Nephron progenitor cell (in vitro differentiated cells): ENCODE measurements at regions not wholly inside any gene's neighbourhood (a gene's known extent, or its start where the extent isn't known, plus 50 kb on each side); places are given as distances from the start of the nearest gene placed in this dataset.

Experiments used
- DNase-seq: peaks from one replicate; pipeline ENCODE4 v3.0.0; 2021
- H3K27ac Mint-ChIP-seq: 2 replicates; pipeline ENCODE4 v1.8.0; 2021; ENCODE audit warnings: mild to moderate bottlenecking, moderate library complexity, mixed read lengths
- H3K27me3 Mint-ChIP-seq: 2 replicates; pipeline ENCODE4 v1.8.0; 2021; ENCODE audit warnings: mild to moderate bottlenecking, low read depth, mixed read lengths; ENCODE audit not compliant: poor library complexity
- H3K36me3 Mint-ChIP-seq: 2 replicates; pipeline ENCODE4 v1.8.0; 2021; ENCODE audit warnings: low read depth, mixed read lengths
- H3K4me1 Mint-ChIP-seq: 2 replicates; pipeline ENCODE4 v1.8.0; 2021; ENCODE audit warnings: mixed read lengths
- H3K4me3 Mint-ChIP-seq: 2 replicates; pipeline ENCODE4 v1.8.0; 2021; ENCODE audit warnings: mild to moderate bottlenecking, moderate library complexity, mixed read lengths
- H3K9me3 Mint-ChIP-seq: 2 replicates; pipeline ENCODE4 v1.8.0; 2021; ENCODE audit warnings: mild to moderate bottlenecking, moderate library complexity, mixed read lengths
- CTCF ChIP-seq: fragments of 200-600 bp; sonication (generic); IDR thresholded peaks from 2 replicates; pipeline ENCODE4 v1.5.0; 2021; ENCODE audit warnings: antibody characterized with exemption

- H3K4me3 Mint-ChIP-seq = no peak overlapping the region
- no peak for TF ChIP-seq CTCF
- H3K27me3 Mint-ChIP-seq = no peaks in the 10 kb centered on the region
- no peaks in the 10 kb centered on the region for H3K36me3 Mint-ChIP-seq
- no peak overlapping the region for H3K27ac Mint-ChIP-seq
- no peaks in the 10 kb centered on the region for H3K4me1 Mint-ChIP-seq
- H3K9me3 Mint-ChIP-seq = no peaks in the 10 kb centered on the region
- DNase-seq = no peak
These were observed 404.7 kb downstream of the IRS2 start for GRCh38 chr13:109381546-109382180.

GRCh38 chr13:109380457-109380856 lies 405.9 kb downstream of the IRS2 start:
- Mint-ChIP-seq H3K4me1 (no peaks in the 10 kb centered on the region), H3K27me3 (no peaks in the 10 kb centered on the region)

GRCh38 chr13:109379930-109380329 lies 406.5 kb downstream of the IRS2 start:
- Mint-ChIP-seq H3K27me3 (no peaks in the 10 kb centered on the region), H3K4me1 (peaks cover under 1% of the 10 kb centered on the region), H3K9me3 (no peaks in the 10 kb centered on the region), H3K4me3 (no peak overlapping the region), H3K27ac (no peak overlapping the region), H3K36me3 (no peaks in the 10 kb centered on the region)
- DNase-seq = no peak
- no peak for TF ChIP-seq CTCF

More at GRCh38 chr13:109380457-109380856, 405.9 kb downstream of the IRS2 start:
- H3K9me3 Mint-ChIP-seq = no peaks in the 10 kb centered on the region
- no peak for DNase-seq
- no peak overlapping the region for H3K4me3 Mint-ChIP-seq
- H3K36me3 Mint-ChIP-seq = no peaks in the 10 kb centered on the region
- H3K27ac Mint-ChIP-seq = no peak overlapping the region
- TF ChIP-seq CTCF = no peak

GRCh38 chr13:109376936-109377335 lies 409.4 kb downstream of the IRS2 start:
- no peaks in the 10 kb centered on the region for H3K9me3 Mint-ChIP-seq
- no peak for TF ChIP-seq CTCF
- no peak overlapping the region for H3K27ac Mint-ChIP-seq
- peaks cover 20% of the 10 kb centered on the region for H3K4me1 Mint-ChIP-seq
- H3K36me3 Mint-ChIP-seq = no peaks in the 10 kb centered on the region
- no peak overlapping the region for H3K4me3 Mint-ChIP-seq
- H3K27me3 Mint-ChIP-seq = peaks cover 4% of the 10 kb centered on the region
- DNase-seq = no peak

GRCh38 chr13:109374609-109375200 lies 411.7 kb downstream of the IRS2 start:
- TF ChIP-seq CTCF = no peak
- Mint-ChIP-seq H3K27me3 (peaks cover 13% of the 10 kb centered on the region), H3K4me1 (peaks cover 36% of the 10 kb centered on the region), H3K36me3 (no peaks in the 10 kb centered on the region), H3K9me3 (no peaks in the 10 kb centered on the region), H3K4me3 (no peak overlapping the region), H3K27ac (peak overlapping the region; percentile 24)
- DNase-seq = no peak

- Mint-ChIP-seq H3K36me3 (no peaks in the 10 kb centered on the region), H3K27ac (peak overlapping the region; percentile 39), H3K4me3 (no peak overlapping the region), H3K9me3 (no peaks in the 10 kb centered on the region), H3K4me1 (peaks cover 53% of the 10 kb centered on the region), H3K27me3 (peaks cover 13% of the 10 kb centered on the region)
- DNase-seq = no peak
- no peak for TF ChIP-seq CTCF
These were observed 413.7 kb downstream of the IRS2 start for GRCh38 chr13:109372666-109373065.
